Esophagus squamous epithelium (tissue), 5 donors: ENCODE measurements at regions not wholly inside any gene's neighbourhood (a gene's known extent, or its start where the extent isn't known, plus 50 kb on each side); places are given as distances from the start of the nearest gene placed in this dataset.

Experiments used
- DNase-seq: peaks from one replicate; lab custom pipeline; 2025; lab: John Stamatoyannopoulos, UW
- H3K27ac ChIP-seq, 4 donors: fragments of 200-600 bp; sonication (generic); one replicate each; pipeline ENCODE4 v1.5.1; 2016 to 2019; ENCODE audit warnings: mild to moderate bottlenecking in 1 of 4
- H3K27me3 ChIP-seq, 4 donors: fragments of 200-600 bp; sonication (generic); 1 replicate in 3 of 4; 2 replicates in 1 of 4; pipeline versions ENCODE4 v1.5.1 to v1.6.0; 2017 to 2021; ENCODE audit warnings: antibody characterized with exemption in 1 of 4
- H3K36me3 ChIP-seq, 3 donors: fragments of 200-600 bp; sonication (generic); one replicate each; pipeline ENCODE4 v1.5.1; 2016 to 2019
- H3K4me1 ChIP-seq, 3 donors: fragments of 200-600 bp; sonication (generic); one replicate each; pipeline ENCODE4 v1.5.1; 2017 to 2019
- H3K4me3 ChIP-seq, 4 donors: fragments of 200-600 bp; sonication (generic); 1 replicate in 3 of 4; 2 replicates in 1 of 4; pipeline ENCODE4 v1.5.1; 2016 to 2019; ENCODE audit warnings: mild to moderate bottlenecking in 2 of 4, moderate library complexity in 1 of 4
- H3K9me3 ChIP-seq, 3 donors: fragments of 200-600 bp; sonication (generic); one replicate each; pipeline ENCODE4 v1.5.1; 2016 to 2019
- CTCF ChIP-seq, 6 experiments: fragments of 450-650 bp in 4 of 6; fragments of 200-600 bp in 2 of 6; sonication (generic) in 2 of 6; IDR thresholded peaks; one replicate each; pipeline ENCODE4 v1.5.1; 2016 to 2019; ENCODE audit warnings: antibody characterized with exemption in 6 of 6, mild to moderate bottlenecking in 4 of 6, moderate library complexity in 4 of 6
- POLR2A ChIP-seq, 4 donors: fragments of 450-650 bp; IDR thresholded peaks; one replicate each; pipeline ENCODE4 v1.6.1; 2017; ENCODE audit warnings: antibody characterized with exemption in 4 of 4, mild to moderate bottlenecking in 4 of 4, moderate library complexity in 3 of 4
- WGBS, 2 donors: methylation state at CpG; one replicate each; pipeline ENCODE4 v1.1.5; 2018; 5-methylcytosine and 5-hydroxymethylcytosine counted together
- intact Hi-C: fragments of 100-400 bp; cut with DNase I; formaldehyde crosslinking; loops from one replicate; pipeline ENCODE4 v1.15.0; 2022
- donor health status: DM: yes; HTN: yes; CAD: no.

GRCh38 chr5:160500786-160501779, 79.4 kb downstream of the PTTG1 start:
- H3K27me3 ChIP-seq, result no peaks in the 10 kb centered on the region
- H3K9me3 ChIP-seq, result no peaks in the 10 kb centered on the region
- DNase-seq, result no peak
- no peak for TF ChIP-seq CTCF (IDR thresholded peaks at IDR 0.05)
- TF ChIP-seq POLR2A (IDR thresholded peaks at IDR 0.05), result no peak
- no peak overlapping the region for H3K27ac ChIP-seq
- no peaks in the 10 kb centered on the region for H3K4me1 ChIP-seq
- no peak overlapping the region for H3K4me3 ChIP-seq
- intact Hi-C loops, result loop anchor here (10.0 kb wide), 1 partner anchor 56 kb away; no protein-coding TSS in a partner anchor
- WGBS, 2 donors, result 82 to 84% methylated on average over 6 of the region's 6 CpGs
- H3K36me3 ChIP-seq, result no peaks in the 10 kb centered on the region

GRCh38 chr5:160504906-160505305, 83.3 kb downstream of the PTTG1 start:
- Histone ChIP-seq H3K9me3 (no peaks in the 10 kb centered on the region), H3K27ac (no peak overlapping the region), H3K4me3 (no peak overlapping the region), H3K36me3 (no peaks in the 10 kb centered on the region), H3K4me1 (peaks cover 0 to 8% (median 5%) of the 10 kb centered on the region in 3 donors), H3K27me3 (no peaks in the 10 kb centered on the region)
- intact Hi-C loops, result loop anchor here (10.0 kb wide), 1 partner anchor 60 kb away; no protein-coding TSS in a partner anchor
- 47 to 96% methylated on average over 2 of the region's 2 CpGs for WGBS, 2 donors
- TF ChIP-seq CTCF (IDR thresholded peaks at IDR 0.05), result no peak
- TF ChIP-seq POLR2A (IDR thresholded peaks at IDR 0.05), result no peak
- DNase-seq, result no peak

GRCh38 chr5:160506006-160507004, 84.7 kb downstream of the PTTG1 start:
- Histone ChIP-seq H3K4me1 (peaks cover 0 to 8% (median 5%) of the 10 kb centered on the region in 3 donors), H3K4me3 (no peak overlapping the region), H3K36me3 (no peaks in the 10 kb centered on the region), H3K27me3 (peaks cover 0 to 2% (median 0%) of the 10 kb centered on the region in 4 donors), H3K9me3 (no peaks in the 10 kb centered on the region), H3K27ac (peak overlapping the region in 1 of 4 donors; percentile 29)
- 52 to 56% methylated on average over 11 to 14 of the region's 18 CpGs for WGBS, 2 donors
- no peak for TF ChIP-seq CTCF (IDR thresholded peaks at IDR 0.05)
- TF ChIP-seq POLR2A (IDR thresholded peaks at IDR 0.05), result no peak
- intact Hi-C loops, result loop anchor here (10.0 kb wide), 1 partner anchor 62 kb away; no protein-coding TSS in a partner anchor
- DNase-seq, result no peak

GRCh38 chr5:160507221-160507721, 85.6 kb downstream of the PTTG1 start:
- intact Hi-C loops, result loop anchor here (10.0 kb wide), 1 partner anchor 62 kb away; no protein-coding TSS in a partner anchor
- Histone ChIP-seq H3K9me3 (no peaks in the 10 kb centered on the region), H3K4me1 (peaks cover 0 to 8% (median 5%) of the 10 kb centered on the region in 3 donors), H3K4me3 (no peak overlapping the region), H3K36me3 (no peaks in the 10 kb centered on the region), H3K27me3 (peaks cover 0 to 10% (median 0%) of the 10 kb centered on the region in 4 donors), H3K27ac (no peak overlapping the region)
- no peak for TF ChIP-seq POLR2A (IDR thresholded peaks at IDR 0.05)
- TF ChIP-seq CTCF (IDR thresholded peaks at IDR 0.05), result no peak
- no peak for DNase-seq
- WGBS, 2 donors, result 41 to 49% methylated on average over 5 of the region's 5 CpGs
